GM18498 (cell line): ENCODE measurements at regions not wholly inside any gene's neighbourhood (a gene's known extent, or its start where the extent isn't known, plus 50 kb on each side); places are given as distances from the start of the nearest gene placed in this dataset.
A peak's percentile ranks its signal among the peaks of the same experiment; 100 is the strongest.

ENCODE experiments used
- ATAC-seq: cut with Tn5 transposase; IDR thresholded peaks from one replicate; pipeline ENCODE4 v1.9.1; 2021; ENCODE audit warnings: mild to moderate bottlenecking, moderate library complexity; ENCODE audit not compliant: unreplicated experiment

GRCh38 chr7:38069052-38069451 is 109.0 kb upstream of the STARD3NL start:
- no peak for ATAC-seq

- peak; percentile 55 for ATAC-seq
These were observed 107.3 kb upstream of the STARD3NL start for GRCh38 chr7:38070718-38071117.

- no peak for ATAC-seq
These were observed 91.2 kb upstream of the STARD3NL start for GRCh38 chr7:38086857-38087256.

GRCh38 chr7:38102507-38102906 is 75.5 kb upstream of the STARD3NL start:
- no peak for ATAC-seq

GRCh38 chr7:38105874-38106483 is 72.1 kb upstream of the STARD3NL start:
- no peak for ATAC-seq

- ATAC-seq = peak; percentile 90
These were observed 70.6 kb upstream of the STARD3NL start for GRCh38 chr7:38107486-38107893.

- no peak for ATAC-seq
These were observed 66.0 kb upstream of the STARD3NL start for GRCh38 chr7:38112075-38112474.

GRCh38 chr7:38120076-38120475 is 58.0 kb upstream of the STARD3NL start:
- ATAC-seq = no peak

GRCh38 chr7:38122501-38122900 is 55.5 kb upstream of the STARD3NL start:
- ATAC-seq = no peak

GRCh38 chr7:38123494-38123893 is 54.6 kb upstream of the STARD3NL start:
- no peak for ATAC-seq

- no peak for ATAC-seq
These were observed 50.5 kb upstream of the STARD3NL start for GRCh38 chr7:38127216-38128207.
